Activated naive CD8-positive, alpha-beta T cell treated with anti-CD3 and anti-CD28 coated beads, Interleukin-2, amount 10 ng/mL, durations not matched to agents 7 days and 5 days (primary cell): ENCODE measurements at regions not wholly inside any gene's neighbourhood (a gene's known extent, or its start where the extent isn't known, plus 50 kb on each side); places are given as distances from the start of the nearest gene placed in this dataset.

Experiments
- ATAC-seq: fragments of 150-1000 bp; cut with Tn5 transposase; one replicate; pipeline ENCODE4 v1.10.0; 2021; ENCODE audit warnings: low read depth, moderate library complexity
- POLR2A ChIA-PET: fragments of 350-600 bp; sonication (Branson Sonifier 250); formaldehyde crosslinking; loops from one replicate; lab custom pipeline; 2021; ENCODE audit warnings: antibody characterized with exemption; lab: Charles Lee
- DNase-seq: peaks from one replicate; pipeline ENCODE4 v3.0.0; 2021
- H3K27ac Mint-ChIP-seq: one replicate; pipeline ENCODE4 v1.8.0; 2022; ENCODE audit warnings: mild to moderate bottlenecking, mixed read lengths
- H3K27me3 Mint-ChIP-seq: one replicate; pipeline ENCODE4 v1.8.0; 2022; ENCODE audit warnings: mild to moderate bottlenecking, moderate library complexity, mixed read lengths
- H3K36me3 Mint-ChIP-seq: one replicate; pipeline ENCODE4 v1.8.0; 2021; ENCODE audit warnings: mild to moderate bottlenecking, mixed read lengths
- H3K4me1 Mint-ChIP-seq: one replicate; pipeline ENCODE4 v1.8.0; 2021; ENCODE audit warnings: mixed read lengths
- H3K4me3 Mint-ChIP-seq: one replicate; pipeline ENCODE4 v1.8.0; 2022; ENCODE audit warnings: mild to moderate bottlenecking, moderate library complexity, mixed read lengths
- H3K9me3 Mint-ChIP-seq: one replicate; pipeline ENCODE4 v1.8.0; 2021; ENCODE audit warnings: mixed read lengths

DNA sequence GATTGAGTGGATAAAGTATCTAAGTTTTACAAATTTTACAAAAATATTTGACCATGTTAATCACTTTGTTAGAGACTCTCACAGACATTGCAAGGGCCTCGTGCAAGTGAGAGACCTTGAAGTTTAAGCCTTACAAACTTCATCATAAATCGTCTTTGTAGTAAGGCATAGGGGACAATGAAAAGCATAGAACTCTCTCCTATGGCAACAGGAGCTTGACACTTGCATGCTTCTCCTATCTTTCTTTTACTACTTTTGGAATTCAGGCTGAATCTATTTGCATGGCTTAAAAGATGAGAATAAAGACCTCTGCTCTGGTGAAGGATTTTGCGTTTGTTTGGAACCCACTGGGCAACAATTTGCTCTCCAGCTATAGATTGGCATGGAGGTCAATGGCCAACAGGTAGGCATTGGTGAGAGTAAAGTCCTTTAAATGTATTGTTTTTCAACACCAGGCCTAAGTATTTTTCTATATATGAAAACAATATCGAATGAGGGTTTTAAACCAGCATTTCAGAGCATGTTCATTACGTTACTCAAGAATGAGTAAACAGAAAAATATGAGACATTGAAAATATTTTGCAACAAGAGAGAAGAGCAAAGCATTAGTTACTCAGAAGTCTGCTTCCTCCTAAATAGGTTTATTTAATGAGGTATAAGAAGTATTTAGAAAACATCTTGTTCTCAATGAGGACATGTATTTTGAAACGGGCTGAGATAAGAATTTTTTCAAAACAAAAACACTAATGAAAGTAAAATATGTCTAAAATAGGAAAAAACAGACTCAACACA is 192.2 kb downstream of the TGFB2 start:
- POLR2A ChIA-PET: no interaction called here
- H3K4me1 Mint-ChIP-seq: no peaks in the 10 kb centered on the region
- peaks cover 3% of the 10 kb centered on the region for H3K27me3 Mint-ChIP-seq
- H3K9me3 Mint-ChIP-seq: no peaks in the 10 kb centered on the region
- no peaks in the 10 kb centered on the region for H3K36me3 Mint-ChIP-seq
- no peak overlapping the region for H3K4me3 Mint-ChIP-seq
- DNase-seq (no peak), ATAC-seq (no peak)
- H3K27ac Mint-ChIP-seq: no peak overlapping the region

DNA sequence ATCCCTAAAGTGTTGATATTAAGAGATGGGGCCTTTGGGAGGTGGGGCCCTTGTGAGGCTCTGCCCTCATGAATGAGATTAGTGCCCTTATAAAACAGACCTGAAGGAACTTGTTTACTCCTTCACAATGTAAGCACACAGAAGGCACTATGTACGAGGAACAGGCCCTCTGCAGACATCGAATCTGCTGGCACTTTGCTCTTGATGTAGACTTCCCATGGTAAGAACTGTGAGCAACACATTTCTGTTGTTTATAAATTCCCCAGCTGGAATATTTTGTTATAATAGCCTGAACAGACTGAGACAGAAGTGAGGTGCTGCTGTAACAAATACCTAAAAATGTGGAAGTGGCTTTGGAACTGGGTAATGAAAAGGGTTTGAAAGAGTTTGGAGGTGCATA is 193.2 kb downstream of the TGFB2 start:
- no peaks in the 10 kb centered on the region for H3K36me3 Mint-ChIP-seq
- DNase-seq: no peak
- POLR2A ChIA-PET: no interaction called here
- no peak overlapping the region for H3K4me3 Mint-ChIP-seq
- no peak overlapping the region for H3K27ac Mint-ChIP-seq
- peaks cover 3% of the 10 kb centered on the region for H3K27me3 Mint-ChIP-seq
- no peak for ATAC-seq
- no peaks in the 10 kb centered on the region for H3K4me1 Mint-ChIP-seq
- H3K9me3 Mint-ChIP-seq: no peaks in the 10 kb centered on the region

- DNase-seq: no peak
- ATAC-seq: no peak
- no peak overlapping the region for H3K27ac Mint-ChIP-seq
- no peaks in the 10 kb centered on the region for H3K9me3 Mint-ChIP-seq
- no peaks in the 10 kb centered on the region for H3K4me1 Mint-ChIP-seq
- POLR2A ChIA-PET: no interaction called here
- H3K4me3 Mint-ChIP-seq: no peak overlapping the region
- H3K27me3 Mint-ChIP-seq: peaks cover 6% of the 10 kb centered on the region
- H3K36me3 Mint-ChIP-seq: no peaks in the 10 kb centered on the region
Measured at GRCh38 chr1:218546314-218546713, 201.2 kb downstream of the TGFB2 start.

DNA sequence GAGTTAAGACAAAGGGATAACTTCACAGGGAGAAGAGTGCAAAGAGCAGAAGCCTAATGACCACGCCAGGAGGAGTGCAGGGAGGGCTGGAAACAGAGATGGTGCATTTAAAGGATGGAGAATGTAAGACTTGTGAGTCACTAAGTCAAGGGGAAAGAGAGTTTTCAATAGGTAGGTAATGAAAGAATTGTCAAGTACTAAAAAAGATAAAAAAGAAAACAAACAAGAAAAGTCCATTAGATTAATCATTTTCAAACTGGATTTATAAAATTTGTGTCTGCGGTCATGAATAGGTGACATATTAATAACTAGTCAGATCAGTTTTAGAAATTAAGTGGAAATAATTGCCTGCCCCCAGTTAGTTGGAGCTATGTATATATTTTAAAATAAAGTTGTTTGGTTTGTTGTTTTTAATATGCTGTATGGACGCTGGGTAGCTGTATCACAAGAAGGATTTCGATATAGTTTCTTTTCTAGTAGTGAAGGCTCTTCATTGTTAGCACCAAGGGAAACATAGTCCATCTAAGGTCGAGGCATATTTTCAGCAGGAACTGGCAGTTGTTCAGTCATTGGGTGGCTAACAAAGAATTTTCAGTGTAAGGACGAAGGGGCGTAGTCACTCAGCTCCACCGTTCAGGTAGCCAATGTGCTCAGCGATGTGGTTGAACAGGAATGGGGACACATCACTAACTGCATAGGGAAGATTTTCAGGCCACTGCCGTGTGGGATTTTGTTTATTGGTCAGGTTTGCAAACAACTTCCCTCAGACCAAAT is 203.0 kb downstream of the TGFB2 start:
- Mint-ChIP-seq H3K9me3 (no peaks in the 10 kb centered on the region), H3K4me3 (no peak overlapping the region), H3K36me3 (no peaks in the 10 kb centered on the region), H3K4me1 (no peaks in the 10 kb centered on the region), H3K27ac (no peak overlapping the region), H3K27me3 (peaks cover 6% of the 10 kb centered on the region)
- no peak for ATAC-seq
- POLR2A ChIA-PET: no interaction called here
- DNase-seq: no peak

GRCh38 chr1:218548764-218549163 is 203.6 kb downstream of the TGFB2 start:
- POLR2A ChIA-PET: no interaction called here
- DNase-seq (no peak), ATAC-seq (no peak)
- Mint-ChIP-seq H3K4me3 (no peak overlapping the region), H3K9me3 (no peaks in the 10 kb centered on the region), H3K4me1 (no peaks in the 10 kb centered on the region), H3K27ac (no peak overlapping the region), H3K27me3 (peaks cover 4% of the 10 kb centered on the region), H3K36me3 (no peaks in the 10 kb centered on the region)

DNA sequence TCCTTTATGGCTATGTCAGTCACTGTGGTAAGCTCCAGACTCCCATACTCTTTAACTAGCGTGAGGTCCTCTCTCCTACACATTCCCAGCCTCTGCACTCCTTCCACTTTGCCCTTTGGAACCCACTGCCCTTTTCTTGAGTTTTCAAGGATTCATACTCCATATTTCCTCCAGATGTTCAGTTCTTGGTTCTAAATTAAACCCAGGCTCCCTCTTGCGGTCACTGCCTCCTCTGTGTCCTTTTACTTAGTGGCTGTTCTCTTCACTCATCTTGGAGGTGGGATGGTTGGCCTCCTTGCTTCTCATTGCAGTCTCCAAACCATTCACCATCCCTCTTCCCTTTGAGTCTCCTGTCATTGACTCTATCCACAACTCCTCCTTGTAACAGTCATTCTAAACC is 208.1 kb downstream of the TGFB2 start:
- Mint-ChIP-seq H3K9me3 (peaks cover 3% of the 10 kb centered on the region), H3K27ac (no peak overlapping the region), H3K36me3 (no peaks in the 10 kb centered on the region), H3K4me1 (no peaks in the 10 kb centered on the region), H3K27me3 (no peaks in the 10 kb centered on the region), H3K4me3 (no peak overlapping the region)
- POLR2A ChIA-PET: no interaction called here
- no peak for DNase-seq
- no peak for ATAC-seq

GRCh38 chr1:218556016-218556415 is 210.9 kb downstream of the TGFB2 start:
- Mint-ChIP-seq H3K27ac (no peak overlapping the region), H3K4me3 (no peak overlapping the region), H3K36me3 (no peaks in the 10 kb centered on the region), H3K4me1 (no peaks in the 10 kb centered on the region), H3K27me3 (no peaks in the 10 kb centered on the region), H3K9me3 (peaks cover 3% of the 10 kb centered on the region)
- DNase-seq: no peak
- POLR2A ChIA-PET: no interaction called here
- ATAC-seq: no peak

GRCh38 chr1:218557731-218558130 is 212.6 kb downstream of the TGFB2 start:
- Mint-ChIP-seq H3K36me3 (no peaks in the 10 kb centered on the region), H3K27me3 (no peaks in the 10 kb centered on the region), H3K9me3 (peaks cover 3% of the 10 kb centered on the region), H3K4me1 (no peaks in the 10 kb centered on the region), H3K27ac (no peak overlapping the region), H3K4me3 (no peak overlapping the region)
- no peak for ATAC-seq
- no peak for DNase-seq
- POLR2A ChIA-PET: no interaction called here

DNA sequence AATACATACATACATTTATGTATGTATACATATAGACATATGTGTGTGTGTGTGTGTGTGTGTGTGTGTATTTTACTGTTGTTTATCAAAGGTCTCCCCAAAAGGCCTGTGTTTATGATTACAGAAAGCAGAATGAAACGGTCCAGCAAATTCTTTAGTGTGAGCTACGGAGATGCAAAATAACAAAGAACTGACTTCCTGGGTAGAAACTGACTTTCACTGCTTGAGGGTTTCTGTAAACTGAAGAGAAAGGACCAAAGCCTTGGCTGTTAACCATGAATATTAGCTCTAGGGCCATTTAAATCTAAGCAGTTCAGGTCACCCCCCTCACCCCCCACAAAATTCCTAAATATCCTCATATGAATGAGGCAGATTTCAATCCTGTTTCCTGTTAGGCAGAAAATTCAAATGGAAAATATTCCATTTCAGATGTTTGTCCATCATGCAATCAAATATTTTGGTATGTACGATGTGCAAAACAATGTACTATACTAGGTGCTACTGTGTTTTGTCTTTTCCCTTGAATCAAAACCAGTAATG is 213.2 kb downstream of the TGFB2 start:
- no peak for ATAC-seq
- no peak for DNase-seq
- no peaks in the 10 kb centered on the region for H3K4me1 Mint-ChIP-seq
- no peak overlapping the region for H3K4me3 Mint-ChIP-seq
- H3K36me3 Mint-ChIP-seq: no peaks in the 10 kb centered on the region
- H3K27ac Mint-ChIP-seq: no peak overlapping the region
- POLR2A ChIA-PET: no interaction called here
- peaks cover 3% of the 10 kb centered on the region for H3K9me3 Mint-ChIP-seq
- H3K27me3 Mint-ChIP-seq: no peaks in the 10 kb centered on the region

- Mint-ChIP-seq H3K27me3 (no peaks in the 10 kb centered on the region), H3K4me1 (no peaks in the 10 kb centered on the region), H3K4me3 (no peak overlapping the region), H3K27ac (no peak overlapping the region), H3K36me3 (no peaks in the 10 kb centered on the region), H3K9me3 (no peaks in the 10 kb centered on the region)
- POLR2A ChIA-PET: no interaction called here
- ATAC-seq (no peak), DNase-seq (no peak)
Measured at GRCh38 chr1:218565377-218565776, 220.2 kb downstream of the TGFB2 start.

- Mint-ChIP-seq H3K27ac (no peak overlapping the region), H3K36me3 (no peaks in the 10 kb centered on the region), H3K27me3 (no peaks in the 10 kb centered on the region), H3K4me1 (no peaks in the 10 kb centered on the region), H3K4me3 (no peak overlapping the region), H3K9me3 (no peaks in the 10 kb centered on the region)
- ATAC-seq: no peak
- no peak for DNase-seq
- POLR2A ChIA-PET: no interaction called here
Measured at GRCh38 chr1:218568962-218569550, 223.9 kb downstream of the TGFB2 start.

GRCh38 chr1:218570456-218570855 is 225.3 kb downstream of the TGFB2 start:
- POLR2A ChIA-PET: no interaction called here
- ATAC-seq: no peak
- H3K27ac Mint-ChIP-seq: no peak overlapping the region
- H3K36me3 Mint-ChIP-seq: no peaks in the 10 kb centered on the region
- H3K27me3 Mint-ChIP-seq: no peaks in the 10 kb centered on the region
- DNase-seq: no peak
- H3K4me3 Mint-ChIP-seq: no peak overlapping the region
- H3K4me1 Mint-ChIP-seq: no peaks in the 10 kb centered on the region
- no peaks in the 10 kb centered on the region for H3K9me3 Mint-ChIP-seq

GRCh38 chr1:218571491-218571890 is 226.4 kb downstream of the TGFB2 start:
- Mint-ChIP-seq H3K27me3 (no peaks in the 10 kb centered on the region), H3K9me3 (no peaks in the 10 kb centered on the region), H3K4me3 (no peak overlapping the region), H3K4me1 (no peaks in the 10 kb centered on the region), H3K27ac (no peak overlapping the region), H3K36me3 (no peaks in the 10 kb centered on the region)
- ATAC-seq (no peak), DNase-seq (no peak)
- POLR2A ChIA-PET: no interaction called here

DNA sequence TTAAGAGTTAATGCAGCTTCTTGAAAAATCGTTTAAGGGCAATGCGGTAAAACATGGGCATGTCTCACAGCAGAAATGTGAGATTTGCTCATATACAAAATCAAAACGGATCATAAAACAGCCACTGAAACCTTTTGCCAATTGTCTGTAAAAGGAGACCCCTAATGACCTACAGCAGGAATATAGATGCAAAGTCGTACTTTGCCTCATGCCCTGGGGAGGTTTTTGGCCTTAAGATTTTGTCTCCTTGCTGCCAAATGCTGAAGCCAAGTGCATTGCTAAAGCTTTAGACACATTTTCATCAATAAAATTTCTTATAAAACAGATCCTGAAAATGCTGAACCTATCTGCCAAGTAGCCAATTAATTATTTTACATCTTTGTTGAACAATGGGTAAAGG is 226.9 kb downstream of the TGFB2 start:
- Mint-ChIP-seq H3K4me1 (no peaks in the 10 kb centered on the region), H3K27me3 (no peaks in the 10 kb centered on the region), H3K9me3 (no peaks in the 10 kb centered on the region), H3K4me3 (no peak overlapping the region), H3K27ac (no peak overlapping the region), H3K36me3 (no peaks in the 10 kb centered on the region)
- ATAC-seq: no peak
- DNase-seq: no peak
- POLR2A ChIA-PET: no interaction called here
